CD4-positive, CD25-positive, alpha-beta regulatory T cell (primary cell): ENCODE measurements at regions not wholly inside any gene's neighbourhood (a gene's known extent, or its start where the extent isn't known, plus 50 kb on each side); places are given as distances from the start of the nearest gene placed in this dataset.

ENCODE experiments used
- ATAC-seq, 2 donors: fragments of 150-1000 bp; cut with Tn5 transposase; one replicate each; pipeline ENCODE4 v1.10.0; 2021; ENCODE audit warnings: low read depth in 2 of 2, moderate number of reproducible peaks in 2 of 2, moderate library complexity in 1 of 2
- DNase-seq, 3 donors: peaks; one replicate each; pipeline versions ENCODE4 v3.0.0 to v3.0.0-alpha.2; 2012 to 2022; ENCODE audit warnings: mixed read lengths in 1 of 3
- H3K27ac ChIP-seq: one replicate; pipeline ENCODE4 v1.7.0; 2013; ENCODE audit warnings: mild to moderate bottlenecking, low read length; ENCODE audit not compliant: insufficient read depth, poor library complexity, severe bottlenecking
- H3K27me3 ChIP-seq: one replicate; pipeline ENCODE4 v1.7.0; 2013; ENCODE audit warnings: low read length; ENCODE audit not compliant: control insufficient read depth, insufficient read depth
- H3K36me3 ChIP-seq: one replicate; pipeline ENCODE4 v1.7.0; 2013; ENCODE audit warnings: mild to moderate bottlenecking, low read length, moderate library complexity; ENCODE audit not compliant: control insufficient read depth, insufficient read depth
- H3K4me1 ChIP-seq: 2 replicates; pipeline ENCODE4 v1.7.0; 2013; ENCODE audit warnings: mild to moderate bottlenecking, low read length; ENCODE audit not compliant: insufficient read depth, control insufficient read depth, poor library complexity, severe bottlenecking
- H3K4me3 ChIP-seq: one replicate; pipeline ENCODE4 v1.7.0; 2013; ENCODE audit warnings: low read depth, mild to moderate bottlenecking, low read length, moderate library complexity
- H3K9me3 ChIP-seq, 2 experiments: 1 replicate in 1 of 2; 2 replicates in 1 of 2; pipeline ENCODE4 v1.7.0; 2013; ENCODE audit warnings: low read length in 2 of 2, mild to moderate bottlenecking in 1 of 2, moderate library complexity in 1 of 2; ENCODE audit not compliant: control insufficient read depth in 2 of 2
- H3K27ac Mint-ChIP-seq, 3 donors: one replicate each; pipeline ENCODE4 v1.8.0; 2020 to 2022; ENCODE audit warnings: mild to moderate bottlenecking in 3 of 3, mixed read lengths in 3 of 3, moderate library complexity in 2 of 3
- H3K27me3 Mint-ChIP-seq: one replicate; pipeline ENCODE4 v1.8.0; 2022; ENCODE audit warnings: mild to moderate bottlenecking, mixed read lengths
- H3K36me3 Mint-ChIP-seq: one replicate; pipeline ENCODE4 v1.8.0; 2020; ENCODE audit warnings: mixed read lengths
- H3K4me1 Mint-ChIP-seq, 4 donors: one replicate each; pipeline ENCODE4 v1.8.0; 2020 to 2022; ENCODE audit warnings: mixed read lengths in 4 of 4, mild to moderate bottlenecking in 1 of 4
- H3K4me3 Mint-ChIP-seq, 4 donors: one replicate each; pipeline ENCODE4 v1.8.0; 2020 to 2022; ENCODE audit warnings: mild to moderate bottlenecking in 4 of 4, mixed read lengths in 4 of 4, moderate library complexity in 3 of 4
- H3K9me3 Mint-ChIP-seq, 7 donors: one replicate each; pipeline ENCODE4 v1.8.0; 2020 to 2022; ENCODE audit warnings: mixed read lengths in 7 of 7, mild to moderate bottlenecking in 3 of 7, moderate library complexity in 2 of 7

DNA sequence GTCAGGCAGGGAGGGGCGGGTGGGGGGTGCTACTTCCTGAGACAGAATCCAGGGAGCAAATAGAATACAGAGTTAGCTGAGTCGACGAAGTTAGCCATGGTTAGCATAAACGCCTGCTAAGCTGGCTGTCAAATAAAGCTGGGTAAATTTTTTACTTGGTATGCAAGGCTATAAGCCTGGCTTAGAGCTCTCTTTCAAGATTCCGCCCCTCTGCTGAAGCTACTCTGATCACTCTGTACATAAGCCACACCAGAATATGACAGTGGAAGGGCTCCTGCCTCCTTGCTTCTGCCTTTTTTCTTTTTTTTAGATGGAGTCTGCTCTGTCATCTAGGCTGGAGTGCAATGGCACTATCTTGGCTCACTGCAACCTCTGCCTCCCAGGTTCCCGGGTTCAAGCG, 58.3 kb downstream of the CYRIA start:
- Mint-ChIP-seq H3K27ac (no peak overlapping the region), H3K4me3 (no peak overlapping the region), H3K4me1 (peaks cover 0 to 8% (median 4%) of the 10 kb centered on the region in 4 donors), H3K9me3 (peaks cover 0 to 8% (median 0%) of the 10 kb centered on the region in 7 donors), H3K36me3 (no peaks in the 10 kb centered on the region), H3K27me3 (no peaks in the 10 kb centered on the region)
- H3K4me1 ChIP-seq: no peaks in the 10 kb centered on the region
- H3K9me3 ChIP-seq: no peaks in the 10 kb centered on the region
- H3K4me3 ChIP-seq: no peak overlapping the region
- no peak for ATAC-seq
- no peak overlapping the region for H3K27ac ChIP-seq
- no peak for DNase-seq
- no peaks in the 10 kb centered on the region for H3K27me3 ChIP-seq
- no peaks in the 10 kb centered on the region for H3K36me3 ChIP-seq

DNA sequence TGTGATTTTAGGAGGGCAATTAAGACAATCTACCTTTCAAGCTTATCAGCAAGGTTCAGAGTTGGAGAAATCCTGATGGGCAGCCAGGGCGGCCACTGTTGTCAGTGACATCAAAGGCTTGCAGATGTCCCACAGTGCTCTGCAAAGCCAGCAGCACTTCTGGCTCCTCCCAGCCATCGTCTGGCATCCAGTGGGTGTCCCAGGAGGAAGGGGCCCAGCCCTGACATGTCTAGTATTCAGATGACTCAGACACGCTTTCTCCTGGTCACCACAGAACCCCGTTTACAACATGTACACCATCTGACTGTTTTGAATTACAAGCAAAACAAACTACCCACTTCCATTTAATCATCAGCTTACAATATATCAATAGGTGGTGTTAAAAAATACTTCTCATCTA, 61.4 kb downstream of the CYRIA start:
- Histone ChIP-seq H3K36me3 (no peaks in the 10 kb centered on the region), H3K27me3 (no peaks in the 10 kb centered on the region)
- no peak for ATAC-seq

DNA sequence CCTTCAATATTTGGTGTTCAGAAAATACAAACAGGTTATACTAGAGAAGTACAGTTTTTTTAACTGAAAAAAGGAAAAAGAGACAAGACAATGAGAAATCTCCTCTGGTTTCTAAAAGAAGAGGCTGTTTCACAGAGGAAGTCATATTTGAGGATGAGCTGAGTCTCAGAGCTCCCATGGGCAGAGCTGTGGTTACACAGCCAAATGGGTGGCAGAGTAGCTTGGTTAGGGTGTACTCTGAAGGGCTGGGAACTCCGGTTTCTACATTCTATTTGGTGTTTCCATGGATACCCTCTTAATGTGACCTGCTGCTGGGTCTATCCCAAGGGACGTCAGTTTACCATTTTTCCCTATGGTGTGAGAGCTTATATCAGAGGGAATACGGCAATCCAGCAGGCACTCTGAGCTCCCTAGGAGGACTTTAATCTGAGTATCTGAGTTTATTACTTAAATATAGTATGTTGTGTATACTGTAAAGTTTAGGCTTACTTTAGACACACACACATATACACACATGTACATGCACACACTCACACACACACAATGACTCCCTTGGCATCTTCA, 74.2 kb downstream of the CYRIA start:
- Histone ChIP-seq H3K4me1 (no peaks in the 10 kb centered on the region), H3K36me3 (no peaks in the 10 kb centered on the region), H3K27ac (no peak overlapping the region), H3K4me3 (no peak overlapping the region), H3K9me3 (no peaks in the 10 kb centered on the region), H3K27me3 (no peaks in the 10 kb centered on the region)
- ATAC-seq (no peak), DNase-seq (no peak)
- no peaks in the 10 kb centered on the region for H3K4me1 Mint-ChIP-seq
- H3K27ac Mint-ChIP-seq: no peak overlapping the region
- peak overlapping the region in 1 of 4 donors; percentile 89 for H3K4me3 Mint-ChIP-seq
- no peaks in the 10 kb centered on the region for H3K36me3 Mint-ChIP-seq
- peaks cover 0 to 3% (median 0%) of the 10 kb centered on the region in 7 donors for H3K9me3 Mint-ChIP-seq
- H3K27me3 Mint-ChIP-seq: peaks cover 6% of the 10 kb centered on the region

More for the DNA sequence above, 61.4 kb downstream of the CYRIA start:
- Mint-ChIP-seq H3K27ac (no peak overlapping the region), H3K4me3 (no peak overlapping the region), H3K9me3 (peaks cover 0 to 8% (median 0%) of the 10 kb centered on the region in 7 donors), H3K36me3 (no peaks in the 10 kb centered on the region), H3K4me1 (peaks cover 0 to 8% (median 4%) of the 10 kb centered on the region in 4 donors), H3K27me3 (peaks cover 4% of the 10 kb centered on the region)
- H3K27ac ChIP-seq: no peak overlapping the region
- no peak overlapping the region for H3K4me3 ChIP-seq
- no peak for DNase-seq
- no peaks in the 10 kb centered on the region for H3K9me3 ChIP-seq
- no peaks in the 10 kb centered on the region for H3K4me1 ChIP-seq

GRCh38 chr2:16589465-16589864, 76.2 kb downstream of the CYRIA start:
- no peak overlapping the region for H3K4me3 Mint-ChIP-seq
- H3K36me3 Mint-ChIP-seq: no peaks in the 10 kb centered on the region
- peaks cover 9% of the 10 kb centered on the region for H3K27me3 Mint-ChIP-seq
- Histone ChIP-seq H3K27ac (no peak overlapping the region), H3K27me3 (no peaks in the 10 kb centered on the region), H3K36me3 (no peaks in the 10 kb centered on the region), H3K4me3 (no peak overlapping the region), H3K4me1 (no peaks in the 10 kb centered on the region), H3K9me3 (no peaks in the 10 kb centered on the region)
- no peak overlapping the region for H3K27ac Mint-ChIP-seq
- H3K9me3 Mint-ChIP-seq: peaks cover 0 to 3% (median 0%) of the 10 kb centered on the region in 7 donors
- DNase-seq (no peak), ATAC-seq (no peak)
- no peaks in the 10 kb centered on the region for H3K4me1 Mint-ChIP-seq

- H3K27me3 Mint-ChIP-seq: peaks cover 10% of the 10 kb centered on the region
- no peak overlapping the region for H3K27ac Mint-ChIP-seq
- DNase-seq: no peak
- Histone ChIP-seq H3K27me3 (no peaks in the 10 kb centered on the region), H3K27ac (no peak overlapping the region), H3K4me1 (no peaks in the 10 kb centered on the region), H3K4me3 (no peak overlapping the region), H3K9me3 (no peaks in the 10 kb centered on the region), H3K36me3 (no peaks in the 10 kb centered on the region)
- H3K36me3 Mint-ChIP-seq: no peaks in the 10 kb centered on the region
- H3K4me3 Mint-ChIP-seq: no peak overlapping the region
- H3K4me1 Mint-ChIP-seq: no peaks in the 10 kb centered on the region
- no peak for ATAC-seq
- H3K9me3 Mint-ChIP-seq: peaks cover 0 to 3% (median 0%) of the 10 kb centered on the region in 7 donors
Observed at GRCh38 chr2:16588565-16588964, 77.1 kb downstream of the CYRIA start.

DNA sequence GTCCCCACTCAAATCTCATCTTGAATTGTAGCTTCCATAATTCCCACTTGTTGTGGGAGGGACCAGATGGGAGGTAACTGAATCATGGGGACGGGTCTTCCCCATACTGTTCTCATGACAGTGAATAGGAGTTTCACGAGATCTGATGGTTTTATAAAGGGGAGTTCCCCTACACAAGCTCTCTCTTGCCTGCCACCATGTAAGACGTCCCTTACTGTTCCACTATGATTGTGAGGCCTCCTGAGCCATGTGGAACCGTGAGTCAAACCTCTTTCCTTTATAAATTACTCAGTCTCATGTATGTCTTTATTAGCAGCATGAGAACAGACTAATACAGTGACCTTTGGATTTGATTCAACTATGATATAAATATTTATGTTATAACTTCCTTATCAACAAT, 78.0 kb downstream of the CYRIA start:
- peaks cover 0 to 3% (median 0%) of the 10 kb centered on the region in 7 donors for H3K9me3 Mint-ChIP-seq
- peaks cover 10% of the 10 kb centered on the region for H3K27me3 Mint-ChIP-seq
- ATAC-seq: no peak
- H3K27ac Mint-ChIP-seq: no peak overlapping the region
- DNase-seq: no peak
- no peaks in the 10 kb centered on the region for H3K36me3 Mint-ChIP-seq
- Histone ChIP-seq H3K4me3 (no peak overlapping the region), H3K4me1 (no peaks in the 10 kb centered on the region), H3K27ac (no peak overlapping the region), H3K27me3 (no peaks in the 10 kb centered on the region), H3K9me3 (no peaks in the 10 kb centered on the region), H3K36me3 (no peaks in the 10 kb centered on the region)
- H3K4me3 Mint-ChIP-seq: no peak overlapping the region
- H3K4me1 Mint-ChIP-seq: no peaks in the 10 kb centered on the region

DNA sequence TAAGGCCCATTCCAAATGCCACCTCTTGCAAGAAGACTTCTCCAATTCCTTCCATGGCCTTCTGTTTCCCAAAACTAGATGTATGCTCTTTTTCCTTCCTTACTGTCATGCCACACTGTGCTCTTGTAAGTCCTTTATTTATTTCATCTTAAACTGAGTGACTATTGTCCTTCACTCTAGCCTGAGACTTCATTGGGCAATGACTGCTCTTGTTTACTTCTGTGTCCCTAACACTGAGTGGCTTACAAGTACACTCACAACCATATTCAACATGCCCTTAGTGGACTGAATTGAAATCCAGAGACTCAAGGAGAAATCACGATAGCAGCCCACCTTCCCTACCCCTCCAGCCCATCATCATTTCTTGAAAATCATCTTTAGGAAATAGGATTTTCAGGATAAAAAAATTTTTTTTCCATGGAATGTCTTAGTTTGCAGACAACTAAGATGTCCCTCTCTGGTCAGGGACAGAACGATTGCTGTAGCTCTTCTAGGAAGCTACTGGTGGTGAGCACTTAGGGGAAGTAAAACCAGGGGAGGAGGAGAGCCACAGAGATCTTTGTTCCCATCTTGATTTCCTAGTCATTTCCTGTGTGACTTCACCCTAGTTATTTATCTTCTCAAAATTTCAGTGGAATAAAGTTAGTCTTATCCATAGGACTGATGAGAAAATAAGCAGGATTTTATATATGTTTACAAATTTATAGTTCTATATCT, 80.7 kb downstream of the CYRIA start:
- peaks cover 4% of the 10 kb centered on the region for H3K27me3 Mint-ChIP-seq
- ATAC-seq: no peak
- Histone ChIP-seq H3K27me3 (no peaks in the 10 kb centered on the region), H3K9me3 (no peaks in the 10 kb centered on the region), H3K27ac (no peak overlapping the region), H3K36me3 (no peaks in the 10 kb centered on the region), H3K4me1 (no peaks in the 10 kb centered on the region), H3K4me3 (no peak overlapping the region)
- no peak for DNase-seq
- H3K9me3 Mint-ChIP-seq: peaks cover 0 to 2% (median 0%) of the 10 kb centered on the region in 7 donors
- no peaks in the 10 kb centered on the region for H3K4me1 Mint-ChIP-seq
- H3K36me3 Mint-ChIP-seq: no peaks in the 10 kb centered on the region
- no peak overlapping the region for H3K4me3 Mint-ChIP-seq
- H3K27ac Mint-ChIP-seq: no peak overlapping the region

DNA sequence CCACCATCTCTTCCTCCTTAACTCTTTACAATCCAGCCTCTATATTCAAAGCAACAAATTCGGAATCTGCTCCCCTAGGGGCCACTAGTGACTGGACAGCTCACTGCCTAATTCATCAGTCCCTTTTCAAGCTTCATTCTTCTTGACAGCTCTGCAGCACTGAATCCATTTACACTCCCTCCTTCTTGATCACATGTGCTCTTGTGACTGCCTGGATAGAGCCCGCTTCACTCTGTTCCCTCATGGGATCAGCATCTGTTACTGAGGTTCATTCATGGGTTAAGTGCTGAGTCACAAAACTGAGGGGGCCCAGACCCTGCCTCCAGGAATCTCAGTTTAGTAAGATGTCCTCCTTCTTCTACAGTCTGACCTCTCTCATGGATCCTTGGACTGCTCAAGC, 81.5 kb downstream of the CYRIA start:
- no peaks in the 10 kb centered on the region for H3K4me1 ChIP-seq
- Mint-ChIP-seq H3K4me3 (no peak overlapping the region), H3K27ac (no peak overlapping the region), H3K4me1 (no peaks in the 10 kb centered on the region), H3K36me3 (no peaks in the 10 kb centered on the region), H3K9me3 (peaks cover 0 to 3% (median 0%) of the 10 kb centered on the region in 7 donors), H3K27me3 (peaks cover 4% of the 10 kb centered on the region)
- no peak overlapping the region for H3K4me3 ChIP-seq
- ATAC-seq (no peak), DNase-seq (no peak)
- H3K27ac ChIP-seq: no peak overlapping the region
- H3K36me3 ChIP-seq: no peaks in the 10 kb centered on the region
- no peaks in the 10 kb centered on the region for H3K27me3 ChIP-seq
- no peaks in the 10 kb centered on the region for H3K9me3 ChIP-seq
